Ishikawa (cell line): ENCODE measurements at regions not wholly inside any gene's neighbourhood (a gene's known extent, or its start where the extent isn't known, plus 50 kb on each side); places are given as distances from the start of the nearest gene placed in this dataset.

Experiments used
- CEBPB ChIP-seq: IDR thresholded peaks from 2 replicates; pipeline ENCODE4 v1.6.1; 2012
- CREB1 ChIP-seq: IDR thresholded peaks from 2 replicates; pipeline ENCODE4 v1.6.1; 2012; ENCODE audit warnings: low read depth
- EP300 ChIP-seq: IDR thresholded peaks from 2 replicates; pipeline ENCODE4 v1.6.1; 2012; ENCODE audit warnings: borderline replicate concordance
- FOXM1 ChIP-seq: IDR thresholded peaks from 2 replicates; pipeline ENCODE4 v1.6.1; 2012; ENCODE audit warnings: low read depth, borderline replicate concordance
- NFIC ChIP-seq: IDR thresholded peaks from 2 replicates; pipeline ENCODE4 v1.6.1; 2012
- TEAD4 ChIP-seq: IDR thresholded peaks from 2 replicates; pipeline ENCODE4 v1.6.1; 2012
- YY1 ChIP-seq: IDR thresholded peaks from 2 replicates; pipeline ENCODE4 v1.6.1; 2012; ENCODE audit warnings: low read depth
- TF ChIP-seq, protein P1 (sequence below): IDR thresholded peaks from 2 replicates; pipeline ENCODE4 v1.6.1; 2012
- TF ChIP-seq, protein P2 (sequence below): IDR thresholded peaks from 2 replicates; pipeline ENCODE4 v1.6.1; 2012; ENCODE audit warnings: low read depth, mild to moderate bottlenecking

DNA sequence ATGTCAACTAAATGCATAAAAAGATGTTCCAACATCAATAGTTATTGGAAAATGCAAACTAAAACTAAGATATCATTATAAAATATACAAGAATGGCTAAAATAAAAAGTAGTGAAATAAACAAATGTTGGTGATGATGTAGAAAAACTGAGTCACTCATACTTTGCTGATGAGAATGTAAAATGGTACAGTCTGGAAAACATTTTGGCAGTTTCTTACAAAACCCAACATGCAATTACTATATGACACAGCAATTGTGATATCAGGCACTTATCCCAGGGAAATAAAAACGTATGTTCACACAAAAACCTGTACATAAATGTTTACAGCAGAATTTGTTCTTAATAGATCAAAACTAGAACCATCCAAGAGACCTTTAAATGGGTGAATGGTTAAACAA, 182.6 kb downstream of the RTL9 start:
- TF ChIP-seq YY1 = no peak
- no peak for TF ChIP-seq FOXM1
- TF ChIP-seq CEBPB = no peak
- TF ChIP-seq, protein P1, sequence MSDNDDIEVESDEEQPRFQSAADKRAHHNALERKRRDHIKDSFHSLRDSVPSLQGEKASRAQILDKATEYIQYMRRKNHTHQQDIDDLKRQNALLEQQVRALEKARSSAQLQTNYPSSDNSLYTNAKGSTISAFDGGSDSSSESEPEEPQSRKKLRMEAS = no peak
- TF ChIP-seq CREB1 = no peak
- TF ChIP-seq, protein P2, sequence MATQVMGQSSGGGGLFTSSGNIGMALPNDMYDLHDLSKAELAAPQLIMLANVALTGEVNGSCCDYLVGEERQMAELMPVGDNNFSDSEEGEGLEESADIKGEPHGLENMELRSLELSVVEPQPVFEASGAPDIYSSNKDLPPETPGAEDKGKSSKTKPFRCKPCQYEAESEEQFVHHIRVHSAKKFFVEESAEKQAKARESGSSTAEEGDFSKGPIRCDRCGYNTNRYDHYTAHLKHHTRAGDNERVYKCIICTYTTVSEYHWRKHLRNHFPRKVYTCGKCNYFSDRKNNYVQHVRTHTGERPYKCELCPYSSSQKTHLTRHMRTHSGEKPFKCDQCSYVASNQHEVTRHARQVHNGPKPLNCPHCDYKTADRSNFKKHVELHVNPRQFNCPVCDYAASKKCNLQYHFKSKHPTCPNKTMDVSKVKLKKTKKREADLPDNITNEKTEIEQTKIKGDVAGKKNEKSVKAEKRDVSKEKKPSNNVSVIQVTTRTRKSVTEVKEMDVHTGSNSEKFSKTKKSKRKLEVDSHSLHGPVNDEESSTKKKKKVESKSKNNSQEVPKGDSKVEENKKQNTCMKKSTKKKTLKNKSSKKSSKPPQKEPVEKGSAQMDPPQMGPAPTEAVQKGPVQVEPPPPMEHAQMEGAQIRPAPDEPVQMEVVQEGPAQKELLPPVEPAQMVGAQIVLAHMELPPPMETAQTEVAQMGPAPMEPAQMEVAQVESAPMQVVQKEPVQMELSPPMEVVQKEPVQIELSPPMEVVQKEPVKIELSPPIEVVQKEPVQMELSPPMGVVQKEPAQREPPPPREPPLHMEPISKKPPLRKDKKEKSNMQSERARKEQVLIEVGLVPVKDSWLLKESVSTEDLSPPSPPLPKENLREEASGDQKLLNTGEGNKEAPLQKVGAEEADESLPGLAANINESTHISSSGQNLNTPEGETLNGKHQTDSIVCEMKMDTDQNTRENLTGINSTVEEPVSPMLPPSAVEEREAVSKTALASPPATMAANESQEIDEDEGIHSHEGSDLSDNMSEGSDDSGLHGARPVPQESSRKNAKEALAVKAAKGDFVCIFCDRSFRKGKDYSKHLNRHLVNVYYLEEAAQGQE = no peak
- TF ChIP-seq TEAD4 = no peak
- TF ChIP-seq NFIC = no peak
- no peak for TF ChIP-seq EP300
